HepG2 (cell line): ENCODE measurements at regions not wholly inside any gene's neighbourhood (a gene's known extent, or its start where the extent isn't known, plus 50 kb on each side); places are given as distances from the start of the nearest gene placed in this dataset.

Source experiments
- POLR2A ChIP-seq, 2 experiments: IDR thresholded peaks; 2 replicates each; pipeline ENCODE4 v1.6.1; 2011; ENCODE audit warnings: low read depth in 2 of 2, low read length in 2 of 2, mild to moderate bottlenecking in 1 of 2, moderate library complexity in 1 of 2; ENCODE audit not compliant: insufficient read depth in 1 of 2
- SMARCE1 ChIP-seq: fragments of 450-650 bp; IDR thresholded peaks from 2 replicates; pipeline ENCODE4 v1.6.1; 2017; ENCODE audit warnings: borderline replicate concordance
- TCF12 ChIP-seq, 2 experiments: fragments of 450-650 bp in 1 of 2; sonication (generic) in 1 of 2; formaldehyde crosslinking in 1 of 2; IDR thresholded peaks; 2 replicates each; pipeline versions ENCODE4 v1.6.1 to v1.8.0; 2017 to 2022; ENCODE audit warnings: antibody characterized with exemption in 1 of 2, mild to moderate bottlenecking in 1 of 2, missing genetic modification reagents in 1 of 2, moderate library complexity in 1 of 2
- ZNF839 ChIP-seq: sonication (generic); formaldehyde crosslinking; IDR thresholded peaks from 2 replicates; pipeline ENCODE4 v1.4.0; 2020; ENCODE audit warnings: missing genetic modification reagents, mild to moderate bottlenecking, borderline replicate concordance
- ZSCAN20 ChIP-seq: sonication (generic); formaldehyde crosslinking; IDR thresholded peaks from 2 replicates; pipeline ENCODE4 v1.4.0; 2020; ENCODE audit warnings: missing genetic modification reagents, mild to moderate bottlenecking, borderline replicate concordance

- TF ChIP-seq POLR2A (IDR thresholded peaks at IDR 0.05; ENCODE audit: insufficient read depth in 1 of 2, low read depth in 2 of 2, low read length in 2 of 2), result no peak
- no peak for TF ChIP-seq SMARCE1
- TF ChIP-seq TCF12 (IDR thresholded peaks at IDR 0.05), result no peak
- no peak for TF ChIP-seq TCF12 (CRISPR knock-in tag; IDR thresholded peaks at IDR 0.05)
- no peak for TF ChIP-seq ZNF839 (CRISPR knock-in tag)
- no peak for TF ChIP-seq ZSCAN20
Observed at GRCh38 chr1:197850042-197850441, 52.4 kb upstream of the C1orf53 start.
